Parathyroid adenoma (tissue), 2 donors: ENCODE measurements at regions not wholly inside any gene's neighbourhood (a gene's known extent, or its start where the extent isn't known, plus 50 kb on each side); places are given as distances from the start of the nearest gene placed in this dataset.

Source experiments
- H2AFZ ChIP-seq: fragments of 300-600 bp; sonication (generic); one replicate; pipeline ENCODE4 v1.7.0; 2017; ENCODE audit warnings: antibody characterized with exemption, mild to moderate bottlenecking
- H3K27ac ChIP-seq: fragments of 300-600 bp; sonication (generic); one replicate; pipeline ENCODE4 v1.7.0; 2017
- H3K27me3 ChIP-seq: fragments of 300-600 bp; sonication (generic); one replicate; pipeline ENCODE4 v1.7.0; 2017; ENCODE audit warnings: low read length; ENCODE audit not compliant: control insufficient read depth, insufficient read depth
- H3K36me3 ChIP-seq: fragments of 300-600 bp; sonication (generic); one replicate; pipeline ENCODE4 v1.7.0; 2017; ENCODE audit warnings: low read length; ENCODE audit not compliant: control insufficient read depth, insufficient read depth
- H3K4me1 ChIP-seq: fragments of 300-600 bp; sonication (generic); one replicate; pipeline ENCODE4 v1.7.0; 2017; ENCODE audit warnings: control low read depth
- H3K4me2 ChIP-seq: fragments of 300-600 bp; sonication (generic); one replicate; pipeline ENCODE4 v1.7.0; 2017; ENCODE audit warnings: low read length
- H3K4me3 ChIP-seq: fragments of 300-600 bp; sonication (generic); one replicate; pipeline ENCODE4 v1.7.0; 2017; ENCODE audit warnings: low read depth, low read length
- H3K79me2 ChIP-seq: fragments of 300-600 bp; sonication (generic); one replicate; pipeline ENCODE4 v1.7.0; 2017; ENCODE audit warnings: control low read depth
- H3K9ac ChIP-seq: fragments of 300-600 bp; sonication (generic); one replicate; pipeline ENCODE4 v1.7.0; 2017; ENCODE audit warnings: mild to moderate bottlenecking
- H3K9me3 ChIP-seq: fragments of 300-600 bp; sonication (generic); one replicate; pipeline ENCODE4 v1.7.0; 2017; ENCODE audit warnings: low read length; ENCODE audit not compliant: control insufficient read depth
- CTCF ChIP-seq: fragments of 300-600 bp; sonication (generic); IDR thresholded peaks from one replicate; pipeline ENCODE4 v1.7.0; 2017; ENCODE audit warnings: antibody characterized with exemption, mild to moderate bottlenecking
- donor health status: primary hyperparathyroidism.

- H3K36me3 ChIP-seq, result no peaks in the 10 kb centered on the region
- H3K27me3 ChIP-seq, result no peaks in the 10 kb centered on the region
- H2AFZ ChIP-seq, result no peak overlapping the region
- no peaks in the 10 kb centered on the region for H3K79me2 ChIP-seq
- no peaks in the 10 kb centered on the region for H3K9me3 ChIP-seq
- H3K9ac ChIP-seq, result no peak overlapping the region
- H3K4me1 ChIP-seq, result no peaks in the 10 kb centered on the region
- H3K27ac ChIP-seq, result no peak overlapping the region
- H3K4me3 ChIP-seq, result no peak overlapping the region
- no peak for TF ChIP-seq CTCF
- no peak overlapping the region for H3K4me2 ChIP-seq
These were observed 179.7 kb upstream of the RASGEF1B start for GRCh38 chr4:81651243-81651899.

GRCh38 chr4:81650606-81651242, 179.0 kb upstream of the RASGEF1B start:
- Histone ChIP-seq H3K27ac (no peak overlapping the region), H3K9me3 (no peaks in the 10 kb centered on the region), H3K36me3 (no peaks in the 10 kb centered on the region), H3K79me2 (no peaks in the 10 kb centered on the region), H3K4me3 (no peak overlapping the region), H3K9ac (no peak overlapping the region), H3K27me3 (no peaks in the 10 kb centered on the region), H2AFZ (no peak overlapping the region), H3K4me1 (no peaks in the 10 kb centered on the region), H3K4me2 (no peak overlapping the region)
- no peak for TF ChIP-seq CTCF

- no peaks in the 10 kb centered on the region for H3K27me3 ChIP-seq
- H2AFZ ChIP-seq, result no peak overlapping the region
- no peak overlapping the region for H3K27ac ChIP-seq
- H3K4me3 ChIP-seq, result no peak overlapping the region
- H3K9me3 ChIP-seq, result no peaks in the 10 kb centered on the region
- no peaks in the 10 kb centered on the region for H3K79me2 ChIP-seq
- no peaks in the 10 kb centered on the region for H3K4me1 ChIP-seq
- no peak overlapping the region for H3K4me2 ChIP-seq
- no peak overlapping the region for H3K9ac ChIP-seq
- no peaks in the 10 kb centered on the region for H3K36me3 ChIP-seq
- TF ChIP-seq CTCF, result no peak
These were observed 177.0 kb upstream of the RASGEF1B start for GRCh38 chr4:81648576-81649275.

GRCh38 chr4:81647388-81647787, 175.7 kb upstream of the RASGEF1B start:
- H3K27me3 ChIP-seq, result no peaks in the 10 kb centered on the region
- no peaks in the 10 kb centered on the region for H3K36me3 ChIP-seq
- H3K4me2 ChIP-seq, result no peak overlapping the region
- no peak overlapping the region for H3K4me3 ChIP-seq
- H3K27ac ChIP-seq, result no peak overlapping the region
- H3K4me1 ChIP-seq, result no peaks in the 10 kb centered on the region
- H3K9ac ChIP-seq, result no peak overlapping the region
- H3K9me3 ChIP-seq, result no peaks in the 10 kb centered on the region
- TF ChIP-seq CTCF, result no peak
- no peak overlapping the region for H2AFZ ChIP-seq
- H3K79me2 ChIP-seq, result no peaks in the 10 kb centered on the region
